HG03103 (cell line): ENCODE measurements at regions not wholly inside any gene's neighbourhood (a gene's known extent, or its start where the extent isn't known, plus 50 kb on each side); places are given as distances from the start of the nearest gene placed in this dataset.

Experiments
- ATAC-seq: cut with Tn5 transposase; IDR thresholded peaks from one replicate; pipeline ENCODE4 v1.9.1; 2021; ENCODE audit warnings: low read depth; ENCODE audit not compliant: unreplicated experiment

DNA sequence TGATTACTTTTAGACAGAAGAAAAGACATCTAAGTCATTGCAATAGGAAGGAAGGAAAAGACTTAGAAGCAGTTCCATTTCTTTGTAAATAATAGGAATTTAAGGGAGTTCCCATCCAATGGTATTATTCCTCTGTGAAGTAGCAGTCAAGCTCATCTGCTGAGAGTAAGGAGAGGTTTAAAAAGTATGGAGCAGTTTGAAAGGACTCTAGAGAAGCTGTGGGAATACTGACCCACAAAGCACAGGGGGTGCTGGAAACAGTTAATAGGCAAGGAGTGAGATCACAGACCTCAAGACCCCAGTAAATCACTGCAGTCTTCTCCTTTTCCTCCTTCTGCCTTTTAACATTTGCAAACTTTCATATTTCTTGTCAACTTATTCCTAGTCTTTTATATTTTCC lies 428.5 kb downstream of the ADAMTS20 start:
- no peak for ATAC-seq

DNA sequence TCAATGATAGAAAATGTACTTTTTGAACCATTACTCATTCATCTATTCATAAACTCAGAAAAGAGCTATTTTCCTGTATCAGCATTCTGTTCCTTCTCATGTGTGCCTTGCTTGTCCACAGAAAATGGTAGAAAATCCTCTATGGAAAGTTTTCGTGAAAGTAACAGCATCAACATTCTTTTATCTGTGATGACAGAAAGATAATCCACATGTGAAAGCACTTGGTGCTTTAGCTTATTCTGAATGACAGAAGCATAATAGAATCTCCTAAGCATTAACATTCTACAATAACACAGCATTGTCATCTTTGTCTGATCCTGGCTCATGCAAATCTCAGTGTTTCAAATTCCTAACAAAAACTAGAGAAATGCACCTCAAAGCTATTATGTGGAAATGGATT lies 431.9 kb downstream of the ADAMTS20 start:
- no peak for ATAC-seq

DNA sequence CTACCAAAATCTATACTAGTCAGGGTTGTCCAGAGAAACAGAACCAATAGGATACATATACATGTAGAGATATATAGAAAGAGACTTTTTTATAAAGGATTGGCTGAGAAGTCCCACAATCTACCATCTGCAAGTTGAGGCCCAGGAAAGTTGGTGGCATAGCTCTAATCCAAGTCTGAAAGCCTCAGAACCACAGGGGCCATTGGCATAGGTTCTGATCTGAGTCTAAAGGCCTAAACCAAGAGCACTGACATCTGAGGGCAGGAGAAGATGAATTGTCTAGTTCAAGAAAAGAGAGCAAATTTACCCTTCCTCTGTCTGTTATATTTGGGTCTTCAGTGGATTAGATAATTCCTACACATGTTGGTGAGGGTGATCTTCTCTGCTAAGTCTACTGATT lies 433.1 kb downstream of the ADAMTS20 start:
- no peak for ATAC-seq

DNA sequence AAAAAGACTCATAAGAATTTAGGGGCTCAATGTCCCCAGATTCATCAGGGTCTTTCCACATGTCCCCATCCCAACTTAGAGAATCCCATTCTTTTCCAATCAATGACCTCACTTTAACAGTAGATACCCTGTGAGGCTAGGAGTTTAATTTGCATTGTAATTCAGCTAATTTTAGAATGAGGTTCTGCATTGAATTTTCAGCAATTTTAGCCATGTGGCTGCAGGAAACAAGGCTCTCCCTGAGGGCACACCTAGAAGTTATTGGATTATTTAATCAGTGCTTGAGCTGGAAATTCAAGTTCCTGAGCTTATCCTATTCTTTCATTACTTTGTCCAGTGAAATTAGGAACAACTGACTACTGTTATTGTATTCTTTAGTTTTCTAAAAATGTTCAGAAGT lies 433.8 kb downstream of the ADAMTS20 start:
- no peak for ATAC-seq

DNA sequence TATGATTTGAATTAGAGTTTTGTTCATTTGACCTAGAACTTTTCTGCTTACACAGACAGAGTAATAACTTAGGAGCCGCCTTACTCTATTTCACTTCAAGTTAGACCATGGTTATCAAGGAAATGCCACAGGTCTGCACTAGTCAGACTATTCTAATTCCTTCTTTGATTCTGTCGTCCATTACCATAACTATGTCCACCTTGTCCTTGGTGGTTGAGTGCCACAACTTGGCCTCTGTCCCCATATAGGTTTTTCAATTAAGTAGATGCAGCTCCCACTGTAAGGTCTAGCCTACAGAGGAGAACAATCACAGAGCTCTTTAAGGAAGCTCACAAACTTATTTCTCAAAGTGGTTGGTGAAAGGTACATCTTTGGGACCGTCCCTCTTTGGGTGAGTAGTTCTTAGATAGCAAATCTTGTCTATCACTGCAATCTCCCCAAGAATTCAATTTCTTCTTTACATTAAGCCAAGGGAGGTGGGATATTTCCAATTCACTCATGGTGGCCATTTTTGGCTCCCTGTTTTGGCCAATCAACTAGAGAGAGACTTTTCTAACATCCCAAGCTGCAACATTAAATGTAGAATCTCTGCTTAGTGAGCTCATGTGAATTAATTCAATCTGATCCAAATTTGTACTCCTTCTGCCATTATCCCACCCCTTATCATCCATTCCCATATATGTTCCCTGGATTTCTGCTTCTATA lies 434.6 kb downstream of the ADAMTS20 start:
- no peak for ATAC-seq

DNA sequence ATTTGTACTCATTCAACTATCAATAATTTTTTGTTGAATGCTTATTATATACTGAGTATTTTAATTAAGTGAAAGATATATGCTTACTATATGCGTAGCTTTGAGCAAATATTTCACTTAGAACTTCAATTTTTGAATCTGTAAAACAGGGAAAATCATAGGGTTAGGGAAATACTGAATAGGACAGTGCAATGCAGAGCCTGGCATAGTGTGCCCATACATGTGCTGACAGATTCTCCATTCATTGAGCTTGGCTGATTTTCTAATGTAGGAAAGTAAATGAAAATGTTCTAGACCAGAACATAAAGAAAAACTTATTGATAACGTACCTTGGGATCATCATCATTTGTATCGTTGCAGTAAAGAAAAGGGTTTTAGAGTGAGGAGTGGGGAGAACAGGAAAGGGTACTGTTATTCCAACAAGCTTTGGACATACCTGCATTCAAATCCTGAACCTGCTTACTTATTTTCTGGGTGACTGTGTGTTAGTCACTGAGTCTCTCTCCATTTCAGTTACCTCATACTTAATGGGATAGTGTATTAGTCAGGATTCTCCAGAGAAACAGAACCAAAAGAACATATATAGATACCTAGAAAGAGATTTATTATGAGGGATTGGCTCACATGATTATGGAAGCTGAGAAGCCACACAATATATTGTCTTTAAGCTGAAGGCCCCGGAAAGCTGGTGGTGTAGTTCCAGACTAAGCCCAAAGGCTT lies 436.4 kb downstream of the ADAMTS20 start:
- ATAC-seq: no peak

DNA sequence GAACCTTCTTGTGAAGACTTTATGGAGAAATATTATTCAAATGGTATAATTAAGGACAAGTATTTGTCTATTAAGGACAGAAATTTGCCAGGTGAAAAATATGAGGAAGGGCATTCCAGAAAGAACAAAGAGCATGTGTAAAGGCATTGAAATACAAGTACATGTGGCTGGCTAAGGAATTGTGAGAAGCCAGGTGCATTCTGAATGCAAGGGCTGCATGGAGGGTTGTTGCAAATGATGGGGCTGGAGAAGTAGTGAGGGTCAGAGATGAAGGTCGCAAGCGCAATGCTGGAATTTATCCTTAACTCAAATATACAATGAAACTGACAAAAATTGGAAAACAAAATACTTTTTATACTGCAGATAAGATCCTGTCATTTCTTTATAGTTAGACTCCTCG lies 437.7 kb downstream of the ADAMTS20 start:
- no peak for ATAC-seq

DNA sequence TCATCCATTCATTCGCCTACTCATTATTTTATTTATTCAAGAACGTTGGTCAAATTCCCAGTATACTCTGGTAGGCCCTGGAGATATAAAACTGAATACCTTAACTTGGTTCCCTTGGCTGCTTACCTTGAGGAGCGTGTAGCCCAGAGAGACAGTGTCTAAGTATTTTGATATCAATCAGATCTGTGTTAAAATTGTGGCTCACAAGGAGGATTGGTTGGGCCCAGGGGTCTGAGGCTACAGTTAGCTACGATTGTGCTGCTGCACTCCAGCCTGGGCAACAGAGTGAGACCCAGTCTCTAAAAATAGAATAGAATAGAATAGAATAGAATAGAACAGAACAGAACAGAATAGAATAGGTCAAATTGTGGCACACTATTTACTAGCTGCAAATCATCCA lies 438.4 kb downstream of the ADAMTS20 start:
- no peak for ATAC-seq

DNA sequence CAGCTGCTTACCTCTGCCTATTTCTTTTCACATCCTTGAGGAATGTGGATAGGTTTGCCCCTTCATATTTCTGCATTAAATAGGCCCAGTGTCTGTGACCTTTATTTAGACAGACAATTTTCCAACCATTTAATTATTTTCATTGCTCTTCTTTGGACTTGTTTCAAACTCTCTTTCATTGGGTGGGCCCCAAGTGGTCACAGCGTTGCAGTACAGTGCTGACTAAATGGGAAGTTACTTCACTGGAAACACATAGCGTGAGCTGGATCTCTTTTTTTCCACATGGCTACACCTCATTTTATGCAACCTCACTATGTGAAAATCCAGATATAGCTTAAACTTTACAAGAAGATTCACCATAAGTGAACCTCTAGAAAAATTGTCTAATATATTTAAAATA lies 438.9 kb downstream of the ADAMTS20 start:
- no peak for ATAC-seq

DNA sequence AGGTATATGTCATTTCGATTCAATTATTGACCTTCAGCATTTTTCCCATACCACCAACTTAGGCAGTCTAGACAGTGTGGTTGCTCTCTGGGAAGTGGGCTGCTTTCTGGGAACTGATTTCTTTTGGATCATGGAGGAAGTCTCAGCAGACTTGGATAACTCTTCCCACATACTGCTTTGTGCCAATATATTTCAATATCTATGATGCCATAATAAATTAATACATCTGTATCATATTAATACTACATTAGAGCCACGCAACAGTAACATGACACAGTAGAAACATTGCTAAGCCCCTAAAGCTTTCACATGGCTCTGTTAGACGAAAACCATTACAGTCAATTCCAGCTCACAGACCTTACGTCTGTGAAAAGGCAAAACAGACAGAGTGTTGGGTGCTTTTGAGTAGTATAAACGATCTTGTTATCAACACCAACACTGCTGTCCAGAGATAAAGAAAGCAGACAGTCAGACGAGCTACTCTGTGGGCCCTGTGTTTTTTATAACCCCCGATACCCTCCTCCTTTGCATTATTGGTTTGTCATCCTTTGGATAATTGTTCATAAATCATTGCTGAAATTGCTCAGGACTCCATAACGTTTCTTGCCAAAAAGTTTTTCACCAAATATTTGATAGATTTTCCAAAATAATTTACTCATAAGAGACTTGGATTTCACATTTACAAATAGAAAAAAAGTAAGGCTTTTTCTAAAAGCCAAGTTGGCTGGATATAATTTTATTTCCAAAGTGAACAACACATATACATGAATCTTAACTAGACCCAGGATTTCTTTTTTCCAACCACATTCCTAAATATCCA lies 439.7 kb downstream of the ADAMTS20 start:
- ATAC-seq: no peak

DNA sequence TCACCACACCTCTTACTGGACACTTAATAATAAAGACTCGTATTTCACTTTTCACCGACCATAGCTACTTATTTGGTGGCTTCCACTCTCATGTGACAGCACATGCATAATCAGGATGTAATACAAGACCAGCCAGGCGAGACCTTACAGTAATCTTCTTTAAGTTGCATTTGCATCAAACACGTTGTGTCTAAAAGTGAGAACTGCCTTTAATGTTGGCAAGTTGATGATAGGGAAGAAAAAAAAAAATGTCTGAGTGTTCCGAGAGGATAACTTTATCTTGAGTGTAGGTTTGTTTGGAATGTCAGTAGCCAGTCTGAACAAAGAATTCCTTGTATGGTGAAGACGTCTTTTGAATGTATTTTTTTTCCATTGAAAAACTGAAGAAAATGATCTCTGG lies 440.4 kb downstream of the ADAMTS20 start:
- no peak for ATAC-seq

DNA sequence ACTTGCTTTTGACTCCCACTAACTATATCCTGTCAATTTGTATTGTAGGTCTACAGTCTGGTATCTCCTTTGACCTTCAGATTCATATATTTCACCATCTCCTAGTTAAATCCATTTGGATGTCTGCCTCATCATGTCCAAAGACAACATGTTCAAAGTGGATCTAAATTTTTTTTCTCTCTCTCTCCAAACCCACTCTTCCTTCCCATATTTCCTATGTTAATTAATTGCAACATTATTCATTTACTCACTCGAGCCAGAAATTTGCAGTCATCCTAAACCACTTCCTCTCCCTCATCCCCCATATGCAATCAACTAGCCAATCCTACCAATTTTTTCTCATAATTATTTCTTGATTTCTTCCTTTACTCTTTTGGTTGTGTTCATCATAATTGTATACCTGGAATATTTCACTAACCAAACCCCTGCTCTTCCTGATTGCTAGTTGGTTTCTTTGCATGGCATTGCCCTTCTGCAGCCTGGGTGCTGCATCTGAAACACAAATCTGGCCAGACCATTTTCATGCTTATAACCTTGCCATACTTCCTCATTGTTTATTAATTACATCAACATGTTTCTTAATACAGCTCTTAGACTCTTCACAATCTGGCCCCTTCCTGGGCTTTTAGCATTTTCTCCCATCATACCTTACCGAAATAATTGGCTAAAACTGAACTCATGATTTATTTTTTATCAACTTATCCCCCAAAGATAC lies 442.2 kb downstream of the ADAMTS20 start:
- ATAC-seq: no peak

DNA sequence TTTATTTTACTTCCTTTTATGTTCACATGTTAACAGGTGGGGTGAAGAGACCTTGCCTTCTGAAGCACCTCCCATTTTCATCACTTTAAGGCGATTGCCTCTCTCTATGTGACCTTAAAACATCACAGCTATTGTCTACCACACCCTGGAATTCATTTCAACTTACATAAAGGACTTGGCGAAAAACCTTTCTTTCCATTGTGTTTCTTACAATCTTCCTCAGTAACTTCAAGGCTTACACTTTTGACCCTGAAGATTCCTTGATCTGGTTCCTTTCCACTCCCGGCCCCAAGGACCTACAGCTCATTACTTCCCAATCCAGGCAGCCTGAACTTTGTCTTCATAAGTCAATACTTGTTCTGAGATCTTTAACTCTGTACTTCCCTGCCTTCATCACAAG lies 443.3 kb downstream of the ADAMTS20 start:
- no peak for ATAC-seq

DNA sequence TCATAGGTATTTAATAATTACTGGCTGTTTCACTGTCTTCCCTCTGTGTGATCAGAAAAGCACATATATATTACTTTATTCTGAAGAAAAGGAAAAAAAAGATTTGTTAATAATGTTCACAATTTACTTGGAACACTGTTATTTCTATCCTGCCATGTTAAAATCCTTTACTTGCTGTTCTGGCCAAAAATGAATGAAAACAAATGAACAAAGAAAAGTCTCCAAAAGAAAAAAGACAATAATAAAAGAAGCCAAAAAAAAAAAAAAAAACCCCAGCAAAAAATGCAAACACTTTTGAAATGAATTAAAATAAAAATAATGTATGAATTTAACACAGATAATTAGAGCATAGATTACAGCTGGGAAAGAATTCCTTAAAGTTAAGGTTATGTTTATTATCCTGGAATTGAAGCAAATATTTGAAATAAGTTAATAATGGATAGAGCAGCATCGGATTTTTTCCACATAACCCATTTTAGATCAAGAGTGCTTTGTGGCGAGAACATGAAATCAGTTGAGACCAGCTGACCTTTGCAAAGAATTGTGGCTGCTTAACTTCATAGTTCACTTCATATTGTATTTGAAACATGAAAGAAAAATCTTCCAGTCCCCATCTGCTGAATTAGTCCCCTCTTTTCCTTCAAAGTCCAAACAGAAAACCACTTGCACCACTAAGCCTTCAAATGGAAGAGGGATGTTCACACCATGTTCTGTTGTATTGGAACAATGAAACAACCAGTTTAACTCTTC lies 444.8 kb downstream of the ADAMTS20 start:
- ATAC-seq: no peak

DNA sequence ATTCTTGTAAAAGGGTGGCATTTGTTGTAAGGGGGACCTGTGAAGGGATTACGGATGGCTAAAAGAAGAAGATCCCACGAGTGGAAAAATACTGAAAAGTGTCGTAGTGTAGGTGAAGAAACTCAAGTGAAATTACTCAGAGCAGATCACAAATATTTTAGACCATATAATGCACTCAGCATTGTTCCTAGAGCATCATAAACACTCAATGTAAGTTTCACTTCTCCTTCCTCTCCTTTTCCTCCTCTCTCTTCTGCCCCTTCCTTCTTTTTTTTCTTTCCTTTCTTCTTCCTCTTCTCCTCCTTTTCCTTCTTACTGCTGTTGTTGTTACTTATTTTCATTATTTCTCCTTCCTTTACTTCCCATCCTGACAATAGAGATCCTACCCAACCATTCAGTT lies 445.6 kb downstream of the ADAMTS20 start:
- ATAC-seq: no peak

DNA sequence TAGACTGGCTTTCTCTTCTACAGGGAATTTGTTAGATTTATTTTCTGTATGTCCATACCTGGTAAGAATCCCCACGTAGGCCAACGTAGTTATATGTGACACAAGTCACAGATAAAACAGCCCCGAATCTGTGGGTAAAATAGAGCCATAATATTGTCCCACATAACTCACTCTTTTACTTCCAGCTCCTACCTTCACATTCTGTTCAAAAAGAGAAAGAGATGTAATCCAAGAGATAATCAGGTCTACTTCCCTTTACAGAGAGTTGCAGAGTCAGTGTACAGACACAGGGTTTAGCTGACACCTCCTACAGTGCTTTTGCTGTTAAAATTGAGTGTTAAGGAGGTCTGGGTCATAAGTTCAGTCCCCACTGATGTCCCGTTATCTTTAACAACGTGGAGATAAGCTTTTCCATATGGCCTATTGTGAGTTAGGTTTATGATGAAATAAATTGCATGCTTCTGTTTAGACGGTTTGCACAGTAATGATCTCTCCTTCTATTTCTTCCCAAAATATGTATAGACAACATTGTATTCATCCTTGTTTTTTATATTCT lies 446.5 kb downstream of the ADAMTS20 start:
- ATAC-seq: no peak

DNA sequence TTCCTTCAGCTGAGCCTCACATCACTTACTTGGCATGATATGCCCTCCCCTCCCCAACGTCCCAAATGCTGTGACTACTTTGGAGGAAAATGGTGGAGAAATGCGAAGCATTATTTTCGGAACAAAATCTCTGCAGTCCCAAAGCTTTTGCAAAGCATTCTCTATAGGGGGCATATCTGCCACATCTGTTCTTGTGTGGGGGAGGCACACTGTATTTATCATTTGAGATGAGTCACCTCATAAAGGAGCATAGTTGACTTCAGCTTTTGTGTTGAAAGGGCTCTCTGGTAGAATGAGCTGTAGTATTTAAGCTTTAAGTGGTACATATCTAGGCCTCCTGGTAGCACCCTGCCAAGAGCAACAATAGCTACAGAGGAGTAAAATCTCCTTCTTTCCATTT lies 447.5 kb downstream of the ADAMTS20 start:
- ATAC-seq: no peak

DNA sequence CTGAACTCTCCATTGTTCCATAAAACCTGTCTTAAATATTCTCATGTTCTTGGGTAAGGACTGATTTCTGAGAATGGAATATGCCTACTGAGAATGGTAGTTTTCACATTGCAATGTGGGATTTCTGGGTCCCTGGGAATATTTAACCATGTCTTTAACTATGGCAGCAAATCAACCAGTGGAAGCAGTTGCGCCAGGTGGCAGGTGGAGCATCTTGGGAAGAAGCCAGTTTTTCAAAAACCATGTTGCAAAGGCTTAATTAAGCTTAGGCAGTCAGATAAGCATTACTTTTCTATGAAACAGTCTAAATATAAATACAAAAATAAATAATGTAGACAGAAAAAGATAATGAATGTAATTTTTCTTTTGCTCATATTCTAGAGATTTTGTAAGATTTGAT lies 448.1 kb downstream of the ADAMTS20 start:
- ATAC-seq: no peak

DNA sequence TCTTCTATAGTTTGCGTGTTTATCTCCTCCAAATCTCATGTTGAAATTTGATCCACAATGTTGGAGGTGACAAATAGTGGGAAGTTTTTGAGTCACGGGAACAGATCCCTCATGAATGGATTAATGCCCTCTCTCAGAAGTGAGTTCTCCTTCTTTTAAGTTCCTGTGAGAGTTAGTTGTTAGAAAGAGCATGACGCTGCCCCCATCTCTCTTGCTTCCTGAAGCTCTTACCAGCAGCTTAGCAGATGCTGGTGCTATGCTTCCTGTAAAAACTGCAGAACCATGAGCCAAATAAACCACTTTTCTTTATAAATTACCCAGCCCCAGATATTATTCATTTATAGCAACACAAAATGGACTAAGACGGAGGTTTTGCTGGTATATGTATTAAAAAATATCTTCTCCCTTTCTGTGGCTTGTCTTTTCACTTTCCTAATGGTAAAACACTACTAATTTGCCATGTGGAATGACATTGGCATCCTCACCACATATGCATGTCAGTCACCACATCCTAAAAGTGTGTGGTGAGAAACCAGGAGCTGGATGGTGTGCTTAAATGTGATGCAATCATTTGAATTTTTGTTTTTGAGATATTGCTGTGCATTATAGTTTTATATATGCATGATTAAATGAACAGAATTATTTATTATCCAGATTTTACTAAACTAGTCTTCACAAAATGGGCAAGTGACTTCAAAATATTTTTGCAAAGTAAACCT lies 449.3 kb downstream of the ADAMTS20 start:
- no peak for ATAC-seq
